CD8-positive, alpha-beta memory T cell (primary cell): ENCODE measurements at regions not wholly inside any gene's neighbourhood (a gene's known extent, or its start where the extent isn't known, plus 50 kb on each side); places are given as distances from the start of the nearest gene placed in this dataset.

Source experiments
- CTCF ChIA-PET: fragments of 350-600 bp; sonication (Branson Sonifier 250); formaldehyde crosslinking; loops from one replicate; lab custom pipeline; 2021; ENCODE audit warnings: antibody characterized with exemption; lab: Charles Lee
- POLR2A ChIA-PET: fragments of 350-600 bp; sonication (Branson Sonifier 250); formaldehyde crosslinking; loops from one replicate; lab custom pipeline; 2021; ENCODE audit warnings: antibody characterized with exemption; lab: Charles Lee
- DNase-seq, 5 donors: peaks; one replicate each; pipeline versions ENCODE4 v3.0.0 to v3.0.0-alpha.2; 2020 to 2022; ENCODE audit warnings: mixed read lengths in 1 of 5
- H3K27ac ChIP-seq: one replicate; pipeline ENCODE4 v1.7.0; 2013; ENCODE audit warnings: low read depth, mild to moderate bottlenecking, low read length, moderate library complexity
- H3K27me3 ChIP-seq: 2 replicates; pipeline ENCODE4 v1.7.0; 2013; ENCODE audit warnings: low read length, mild to moderate bottlenecking; ENCODE audit not compliant: insufficient read depth, poor library complexity, severe bottlenecking
- H3K36me3 ChIP-seq: 2 replicates; pipeline ENCODE4 v1.7.0; 2013; ENCODE audit warnings: mild to moderate bottlenecking, low read length, moderate library complexity; ENCODE audit not compliant: insufficient read depth
- H3K4me1 ChIP-seq: 2 replicates; pipeline ENCODE4 v1.7.0; 2013; ENCODE audit warnings: mild to moderate bottlenecking, low read length, moderate library complexity; ENCODE audit not compliant: insufficient read depth
- H3K4me3 ChIP-seq: 2 replicates; pipeline ENCODE4 v1.7.0; 2013; ENCODE audit warnings: mild to moderate bottlenecking, low read length
- H3K9me3 ChIP-seq: 2 replicates; pipeline ENCODE4 v1.7.0; 2013; ENCODE audit warnings: mild to moderate bottlenecking, low read length
- H3K27ac Mint-ChIP-seq, 8 donors: one replicate each; pipeline ENCODE4 v1.8.0; 2020 to 2021; ENCODE audit warnings: mixed read lengths in 8 of 8, mild to moderate bottlenecking in 6 of 8, inconsistent platforms in 3 of 8, moderate library complexity in 3 of 8
- H3K27me3 Mint-ChIP-seq, 2 donors: one replicate each; pipeline ENCODE4 v1.8.0; 2020 to 2021; ENCODE audit warnings: mixed read lengths in 2 of 2, mild to moderate bottlenecking in 1 of 2, moderate library complexity in 1 of 2
- H3K36me3 Mint-ChIP-seq, 3 donors: one replicate each; pipeline ENCODE4 v1.8.0; 2020 to 2021; ENCODE audit warnings: mixed read lengths in 3 of 3, inconsistent platforms in 1 of 3, mild to moderate bottlenecking in 1 of 3
- H3K4me1 Mint-ChIP-seq, 3 donors: one replicate each; pipeline ENCODE4 v1.8.0; 2020 to 2021; ENCODE audit warnings: mixed read lengths in 3 of 3, inconsistent platforms in 1 of 3, mild to moderate bottlenecking in 1 of 3
- H3K4me3 Mint-ChIP-seq, 7 donors: one replicate each; pipeline ENCODE4 v1.8.0; 2020 to 2021; ENCODE audit warnings: mixed read lengths in 7 of 7, mild to moderate bottlenecking in 6 of 7, moderate library complexity in 4 of 7, inconsistent platforms in 2 of 7
- H3K9me3 Mint-ChIP-seq, 5 donors: one replicate each; pipeline ENCODE4 v1.8.0; 2020 to 2022; ENCODE audit warnings: mixed read lengths in 5 of 5, mild to moderate bottlenecking in 3 of 5, moderate library complexity in 2 of 5, inconsistent platforms in 1 of 5

GRCh38 chr10:18767981-18768380 is 108.8 kb downstream of the ARL5B start:
- H3K36me3 Mint-ChIP-seq, result no peaks in the 10 kb centered on the region
- Histone ChIP-seq H3K4me1 (no peaks in the 10 kb centered on the region), H3K27me3 (no peaks in the 10 kb centered on the region), H3K27ac (no peak overlapping the region), H3K36me3 (no peaks in the 10 kb centered on the region), H3K4me3 (no peak overlapping the region), H3K9me3 (no peaks in the 10 kb centered on the region)
- H3K4me1 Mint-ChIP-seq, result no peaks in the 10 kb centered on the region
- ChIA-PET CTCF (no interaction called here), POLR2A (no interaction called here)
- no peak overlapping the region for H3K4me3 Mint-ChIP-seq
- no peak for DNase-seq
- peaks cover 3 to 4% of the 10 kb centered on the region in 2 donors for H3K27me3 Mint-ChIP-seq
- H3K9me3 Mint-ChIP-seq, result peaks cover 0 to 6% (median 0%) of the 10 kb centered on the region in 5 donors
- no peak overlapping the region for H3K27ac Mint-ChIP-seq

- Histone ChIP-seq H3K27ac (no peak overlapping the region), H3K4me3 (no peak overlapping the region), H3K4me1 (no peaks in the 10 kb centered on the region), H3K27me3 (no peaks in the 10 kb centered on the region), H3K36me3 (no peaks in the 10 kb centered on the region), H3K9me3 (no peaks in the 10 kb centered on the region)
- peaks cover 0 to 5% (median 0%) of the 10 kb centered on the region in 5 donors for H3K9me3 Mint-ChIP-seq
- DNase-seq, result no peak
- ChIA-PET CTCF (no interaction called here), POLR2A (no interaction called here)
- H3K4me1 Mint-ChIP-seq, result no peaks in the 10 kb centered on the region
- no peak overlapping the region for H3K27ac Mint-ChIP-seq
- H3K27me3 Mint-ChIP-seq, result peaks cover 0 to 4% of the 10 kb centered on the region in 2 donors
- H3K36me3 Mint-ChIP-seq, result no peaks in the 10 kb centered on the region
- no peak overlapping the region for H3K4me3 Mint-ChIP-seq
Measured at GRCh38 chr10:18773180-18773579, 113.9 kb downstream of the ARL5B start.

GRCh38 chr10:18777258-18777657 is 118.0 kb downstream of the ARL5B start:
- H3K27ac Mint-ChIP-seq, result no peak overlapping the region
- CTCF ChIA-PET, result no interaction called here
- Histone ChIP-seq H3K36me3 (no peaks in the 10 kb centered on the region), H3K4me3 (no peak overlapping the region), H3K27me3 (no peaks in the 10 kb centered on the region), H3K4me1 (no peaks in the 10 kb centered on the region), H3K27ac (no peak overlapping the region), H3K9me3 (no peaks in the 10 kb centered on the region)
- POLR2A ChIA-PET, result no interaction called here
- no peaks in the 10 kb centered on the region for H3K36me3 Mint-ChIP-seq
- H3K9me3 Mint-ChIP-seq, result no peaks in the 10 kb centered on the region
- peaks cover 0 to 4% of the 10 kb centered on the region in 2 donors for H3K27me3 Mint-ChIP-seq
- DNase-seq, result no peak
- no peaks in the 10 kb centered on the region for H3K4me1 Mint-ChIP-seq
- H3K4me3 Mint-ChIP-seq, result no peak overlapping the region

GRCh38 chr10:18786478-18786877 is 127.2 kb downstream of the ARL5B start:
- H3K27me3 Mint-ChIP-seq, result no peaks in the 10 kb centered on the region
- no peak overlapping the region for H3K27ac Mint-ChIP-seq
- no peaks in the 10 kb centered on the region for H3K36me3 Mint-ChIP-seq
- Histone ChIP-seq H3K9me3 (no peaks in the 10 kb centered on the region), H3K36me3 (no peaks in the 10 kb centered on the region), H3K4me1 (no peaks in the 10 kb centered on the region), H3K27ac (no peak overlapping the region), H3K27me3 (no peaks in the 10 kb centered on the region), H3K4me3 (no peak overlapping the region)
- DNase-seq, result no peak
- no peak overlapping the region for H3K4me3 Mint-ChIP-seq
- H3K4me1 Mint-ChIP-seq, result no peaks in the 10 kb centered on the region
- POLR2A ChIA-PET, result no interaction called here
- H3K9me3 Mint-ChIP-seq, result peaks cover 0 to 8% (median 2%) of the 10 kb centered on the region in 5 donors
- CTCF ChIA-PET, result no interaction called here

GRCh38 chr10:18793951-18794350 is 134.7 kb downstream of the ARL5B start:
- H3K36me3 ChIP-seq, result no peaks in the 10 kb centered on the region
- no peaks in the 10 kb centered on the region for H3K9me3 ChIP-seq
- CTCF ChIA-PET, result no interaction called here
- no peak overlapping the region for H3K27ac ChIP-seq
- Mint-ChIP-seq H3K36me3 (no peaks in the 10 kb centered on the region), H3K9me3 (peaks cover 0 to 6% (median 4%) of the 10 kb centered on the region in 5 donors), H3K27ac (no peak overlapping the region), H3K4me3 (no peak overlapping the region), H3K4me1 (no peaks in the 10 kb centered on the region), H3K27me3 (no peaks in the 10 kb centered on the region)
- H3K4me3 ChIP-seq, result no peak overlapping the region
- POLR2A ChIA-PET, result no interaction called here
- DNase-seq, result no peak
- no peaks in the 10 kb centered on the region for H3K4me1 ChIP-seq
- no peaks in the 10 kb centered on the region for H3K27me3 ChIP-seq

GRCh38 chr10:18795549-18795948 is 136.3 kb downstream of the ARL5B start:
- Mint-ChIP-seq H3K4me1 (no peaks in the 10 kb centered on the region), H3K27me3 (no peaks in the 10 kb centered on the region), H3K4me3 (no peak overlapping the region), H3K9me3 (peaks cover 0 to 6% (median 2%) of the 10 kb centered on the region in 5 donors), H3K27ac (no peak overlapping the region), H3K36me3 (no peaks in the 10 kb centered on the region)
- ChIA-PET POLR2A (no interaction called here), CTCF (no interaction called here)
- H3K36me3 ChIP-seq, result no peaks in the 10 kb centered on the region
- H3K4me1 ChIP-seq, result no peaks in the 10 kb centered on the region
- DNase-seq, result no peak
- H3K4me3 ChIP-seq, result no peak overlapping the region
- no peak overlapping the region for H3K27ac ChIP-seq
- no peaks in the 10 kb centered on the region for H3K27me3 ChIP-seq
- H3K9me3 ChIP-seq, result no peaks in the 10 kb centered on the region

- no peak for DNase-seq
- H3K9me3 ChIP-seq, result no peaks in the 10 kb centered on the region
- no peaks in the 10 kb centered on the region for H3K27me3 ChIP-seq
- POLR2A ChIA-PET, result no interaction called here
- H3K27ac Mint-ChIP-seq, result no peak overlapping the region
- H3K36me3 ChIP-seq, result no peaks in the 10 kb centered on the region
- no peak overlapping the region for H3K4me3 ChIP-seq
- H3K4me1 Mint-ChIP-seq, result no peaks in the 10 kb centered on the region
- CTCF ChIA-PET, result no interaction called here
- no peak overlapping the region for H3K27ac ChIP-seq
- no peaks in the 10 kb centered on the region for H3K36me3 Mint-ChIP-seq
- H3K4me3 Mint-ChIP-seq, result no peak overlapping the region
- no peaks in the 10 kb centered on the region for H3K27me3 Mint-ChIP-seq
- peaks cover 0 to 4% (median 0%) of the 10 kb centered on the region in 5 donors for H3K9me3 Mint-ChIP-seq
- no peaks in the 10 kb centered on the region for H3K4me1 ChIP-seq
Measured at GRCh38 chr10:18797286-18797685, 138.1 kb downstream of the ARL5B start.

- Histone ChIP-seq H3K27me3 (no peaks in the 10 kb centered on the region), H3K4me3 (no peak overlapping the region), H3K27ac (no peak overlapping the region), H3K36me3 (no peaks in the 10 kb centered on the region), H3K9me3 (no peaks in the 10 kb centered on the region), H3K4me1 (no peaks in the 10 kb centered on the region)
- CTCF ChIA-PET, result no interaction called here
- Mint-ChIP-seq H3K4me1 (no peaks in the 10 kb centered on the region), H3K9me3 (peaks cover 4 to 16% (median 7%) of the 10 kb centered on the region in 5 donors), H3K36me3 (no peaks in the 10 kb centered on the region), H3K4me3 (no peak overlapping the region), H3K27me3 (no peaks in the 10 kb centered on the region), H3K27ac (no peak overlapping the region)
- POLR2A ChIA-PET, result no interaction called here
- DNase-seq, result no peak
Measured at GRCh38 chr10:18822156-18822555, 162.9 kb downstream of the ARL5B start.

GRCh38 chr10:18829259-18829658 is 170.0 kb downstream of the ARL5B start:
- no peak overlapping the region for H3K4me3 ChIP-seq
- H3K27ac ChIP-seq, result no peak overlapping the region
- no peak overlapping the region for H3K27ac Mint-ChIP-seq
- no peaks in the 10 kb centered on the region for H3K4me1 Mint-ChIP-seq
- H3K9me3 Mint-ChIP-seq, result peaks cover 0 to 9% (median 2%) of the 10 kb centered on the region in 5 donors
- no peaks in the 10 kb centered on the region for H3K9me3 ChIP-seq
- no peaks in the 10 kb centered on the region for H3K4me1 ChIP-seq
- POLR2A ChIA-PET, result no interaction called here
- DNase-seq, result no peak
- CTCF ChIA-PET, result no interaction called here
- no peak overlapping the region for H3K4me3 Mint-ChIP-seq
- H3K36me3 Mint-ChIP-seq, result no peaks in the 10 kb centered on the region
- H3K27me3 ChIP-seq, result no peaks in the 10 kb centered on the region
- H3K36me3 ChIP-seq, result no peaks in the 10 kb centered on the region
- H3K27me3 Mint-ChIP-seq, result no peaks in the 10 kb centered on the region
